ENCODE measurements at regions not wholly inside any gene's neighbourhood (a gene's known extent, or its start where the extent isn't known, plus 50 kb on each side); places are given as distances from the start of the nearest gene placed in this dataset.
"Not testable (repeated sequence)": the region's sequence is repeated elsewhere in the genome, so short reads cannot be mapped to it uniquely, and the experiment has no call there.

- no peak for DNase-seq
- H3K27me3 ChIP-seq (ENCODE audit: insufficient read depth, low read depth, severe bottlenecking): no peaks in the 10 kb centered on the region
- no peak for TF ChIP-seq CTCF (IDR thresholded peaks at IDR 0.05; ENCODE audit: low read depth, low read length)
- peaks cover 3% of the 10 kb centered on the region for H3K9me3 ChIP-seq (ENCODE audit: severe bottlenecking)
- no peaks in the 10 kb centered on the region for H3K36me3 ChIP-seq
- no peak overlapping the region for H3K27ac ChIP-seq
- no peak overlapping the region for H3K4me3 ChIP-seq (ENCODE audit: low read depth, low read length)
Observed at GRCh38 chr15:45812200-45812599, 177.4 kb downstream of the SQOR start.

GRCh38 chr15:45817578-45817977 lies 182.7 kb downstream of the SQOR start:
- not testable (repeated sequence) for H3K9me3 ChIP-seq (ENCODE audit: severe bottlenecking); DNase-seq; H3K27me3 ChIP-seq (ENCODE audit: insufficient read depth, low read depth, severe bottlenecking)

GRCh38 chr15:45821390-45821789 lies 186.6 kb downstream of the SQOR start:
- Histone ChIP-seq H3K9me3 (ENCODE audit: severe bottlenecking) (peaks cover 6% of the 10 kb centered on the region), H3K27ac (no peak overlapping the region), H3K27me3 (ENCODE audit: insufficient read depth, low read depth, severe bottlenecking) (no peaks in the 10 kb centered on the region), H3K36me3 (no peaks in the 10 kb centered on the region), H3K4me3 (ENCODE audit: low read depth, low read length) (no peak overlapping the region)
- no peak for TF ChIP-seq CTCF (IDR thresholded peaks at IDR 0.05; ENCODE audit: low read depth, low read length)
- no peak for DNase-seq

More at GRCh38 chr15:45817578-45817977, 182.7 kb downstream of the SQOR start:
- not testable (repeated sequence) for H3K27ac ChIP-seq; H3K4me3 ChIP-seq (ENCODE audit: low read depth, low read length); H3K36me3 ChIP-seq

GRCh38 chr15:45822968-45823367 lies 188.1 kb downstream of the SQOR start:
- H3K27me3 ChIP-seq (ENCODE audit: insufficient read depth, low read depth, severe bottlenecking); H3K9me3 ChIP-seq (ENCODE audit: severe bottlenecking); H3K4me3 ChIP-seq (ENCODE audit: low read depth, low read length); H3K27ac ChIP-seq; H3K36me3 ChIP-seq; DNase-seq: not testable (repeated sequence)

- DNase-seq: no peak
- H3K27ac ChIP-seq: no peak overlapping the region
- H3K27me3 ChIP-seq (ENCODE audit: insufficient read depth, low read depth, severe bottlenecking): no peaks in the 10 kb centered on the region
- H3K36me3 ChIP-seq: no peaks in the 10 kb centered on the region
- no peak for TF ChIP-seq CTCF (IDR thresholded peaks at IDR 0.05; ENCODE audit: low read depth, low read length)
- H3K9me3 ChIP-seq (ENCODE audit: severe bottlenecking): no peaks in the 10 kb centered on the region
- no peak overlapping the region for H3K4me3 ChIP-seq (ENCODE audit: low read depth, low read length)
Observed at GRCh38 chr15:45827275-45827674, 192.4 kb downstream of the SQOR start.

- no peak overlapping the region for H3K4me3 ChIP-seq (ENCODE audit: low read depth, low read length)
- no peaks in the 10 kb centered on the region for H3K36me3 ChIP-seq
- no peaks in the 10 kb centered on the region for H3K9me3 ChIP-seq (ENCODE audit: severe bottlenecking)
- H3K27me3 ChIP-seq (ENCODE audit: insufficient read depth, low read depth, severe bottlenecking): no peaks in the 10 kb centered on the region
- no peak for DNase-seq
- no peak overlapping the region for H3K27ac ChIP-seq
- no peak for TF ChIP-seq CTCF (IDR thresholded peaks at IDR 0.05; ENCODE audit: low read depth, low read length)
Observed at GRCh38 chr15:45827766-45828165, 192.9 kb downstream of the SQOR start.

GRCh38 chr15:45829336-45830153 lies 194.7 kb downstream of the SQOR start:
- H3K27me3 ChIP-seq (ENCODE audit: insufficient read depth, low read depth, severe bottlenecking): no peaks in the 10 kb centered on the region
- H3K4me3 ChIP-seq (ENCODE audit: low read depth, low read length): no peak overlapping the region
- no peaks in the 10 kb centered on the region for H3K9me3 ChIP-seq (ENCODE audit: severe bottlenecking)
- TF ChIP-seq CTCF (IDR thresholded peaks at IDR 0.05; ENCODE audit: low read depth, low read length): no peak
- H3K36me3 ChIP-seq: no peaks in the 10 kb centered on the region
- no peak for DNase-seq
- H3K27ac ChIP-seq: no peak overlapping the region

Measured in WERI-Rb-1 (cell line).